ENCODE measurements at regions not wholly inside any gene's neighbourhood (a gene's known extent, or its start where the extent isn't known, plus 50 kb on each side); places are given as distances from the start of the nearest gene placed in this dataset.

GRCh38 chr4:71287305-71287704, 51.5 kb upstream of the SLC4A4 start:
- no peak for DNase-seq

GRCh38 chr4:71288875-71289274, 49.9 kb upstream of the SLC4A4 start:
- no peak for DNase-seq
